ENCODE measurements at regions not wholly inside any gene's neighbourhood (a gene's known extent, or its start where the extent isn't known, plus 50 kb on each side); places are given as distances from the start of the nearest gene placed in this dataset.

- TF ChIP-seq, protein P1, sequence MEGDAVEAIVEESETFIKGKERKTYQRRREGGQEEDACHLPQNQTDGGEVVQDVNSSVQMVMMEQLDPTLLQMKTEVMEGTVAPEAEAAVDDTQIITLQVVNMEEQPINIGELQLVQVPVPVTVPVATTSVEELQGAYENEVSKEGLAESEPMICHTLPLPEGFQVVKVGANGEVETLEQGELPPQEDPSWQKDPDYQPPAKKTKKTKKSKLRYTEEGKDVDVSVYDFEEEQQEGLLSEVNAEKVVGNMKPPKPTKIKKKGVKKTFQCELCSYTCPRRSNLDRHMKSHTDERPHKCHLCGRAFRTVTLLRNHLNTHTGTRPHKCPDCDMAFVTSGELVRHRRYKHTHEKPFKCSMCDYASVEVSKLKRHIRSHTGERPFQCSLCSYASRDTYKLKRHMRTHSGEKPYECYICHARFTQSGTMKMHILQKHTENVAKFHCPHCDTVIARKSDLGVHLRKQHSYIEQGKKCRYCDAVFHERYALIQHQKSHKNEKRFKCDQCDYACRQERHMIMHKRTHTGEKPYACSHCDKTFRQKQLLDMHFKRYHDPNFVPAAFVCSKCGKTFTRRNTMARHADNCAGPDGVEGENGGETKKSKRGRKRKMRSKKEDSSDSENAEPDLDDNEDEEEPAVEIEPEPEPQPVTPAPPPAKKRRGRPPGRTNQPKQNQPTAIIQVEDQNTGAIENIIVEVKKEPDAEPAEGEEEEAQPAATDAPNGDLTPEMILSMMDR (IDR thresholded peaks at IDR 0.05; ENCODE audit: insufficient read depth in 1 of 2, low read depth in 1 of 2, low read length in 1 of 2, severe bottlenecking in 1 of 2, unreplicated experiment in 1 of 2), result no peak
- ChIA-PET CTCF (no interaction called here), POLR2A (no interaction called here)
- peaks cover 12% of the 10 kb centered on the region for H3K9me3 Mint-ChIP-seq (ENCODE audit: unreplicated experiment)
- no peaks in the 10 kb centered on the region for H3K36me3 Mint-ChIP-seq (ENCODE audit: insufficient read depth, unreplicated experiment)
- no peaks in the 10 kb centered on the region for H3K27me3 ChIP-seq (replicated peaks; ENCODE audit: control insufficient read depth, insufficient read depth, low read length)
- H3K36me3 ChIP-seq (ENCODE audit: control insufficient read depth, insufficient read depth, low read length), result no peaks in the 10 kb centered on the region
- H3K27me3 Mint-ChIP-seq (ENCODE audit: insufficient read depth, unreplicated experiment), result no peaks in the 10 kb centered on the region
- no TSS peak for BruUV-seq (replicated peaks)
- peaks cover 9% of the 10 kb centered on the region for H3K4me1 Mint-ChIP-seq (ENCODE audit: low read depth, unreplicated experiment)
- H3K4me1 ChIP-seq, result no peaks in the 10 kb centered on the region
- no peak for DNase-seq
- intact Hi-C loops (cut with micrococcal nuclease; ENCODE audit: unreplicated experiment), result no loop called here
- H3K4me3 ChIP-seq (ENCODE audit: low read depth, low read length), result no peak overlapping the region
- H3K27ac Mint-ChIP-seq (ENCODE audit: unreplicated experiment), result no peak overlapping the region
- no peak overlapping the region for H3K4me3 Mint-ChIP-seq (ENCODE audit: unreplicated experiment)
- no peaks in the 10 kb centered on the region for H3K9me3 ChIP-seq
Measured at GRCh38 chr1:87436534-87436933, 107.9 kb downstream of the LMO4 start.

DNA sequence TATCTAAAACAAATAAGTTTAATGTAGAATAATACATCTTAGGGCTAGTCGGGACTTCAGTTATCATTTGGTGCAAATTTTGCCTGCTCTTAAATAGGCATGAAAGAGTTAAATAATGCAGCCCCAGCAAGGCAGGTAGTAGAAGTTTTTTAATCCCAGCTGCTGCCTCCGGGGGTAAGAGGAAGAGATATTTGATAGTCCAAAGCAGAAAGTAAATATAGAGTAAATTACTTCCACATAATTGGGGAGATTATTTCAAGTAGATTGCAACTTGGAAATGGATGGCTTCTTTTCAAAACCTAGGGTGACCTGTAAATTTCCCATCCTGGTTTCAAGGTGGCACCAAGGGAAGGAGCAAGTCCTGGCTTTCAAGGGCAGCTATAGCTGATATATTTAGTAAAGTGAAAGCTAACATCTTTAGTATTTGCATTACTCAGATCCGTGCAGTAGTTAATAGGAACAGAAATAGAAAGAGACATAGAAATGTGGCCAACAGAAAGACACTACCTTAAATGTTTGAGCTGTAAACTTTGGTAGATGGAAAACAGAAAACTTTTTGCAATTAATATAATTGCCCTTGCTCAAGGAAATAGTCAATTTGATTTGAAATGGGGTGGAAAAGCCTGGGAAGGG is 109.1 kb downstream of the LMO4 start:
- Mint-ChIP-seq H3K27ac (ENCODE audit: unreplicated experiment) (no peak overlapping the region), H3K4me3 (ENCODE audit: unreplicated experiment) (no peak overlapping the region), H3K4me1 (ENCODE audit: low read depth, unreplicated experiment) (peaks cover 9% of the 10 kb centered on the region), H3K36me3 (ENCODE audit: insufficient read depth, unreplicated experiment) (no peaks in the 10 kb centered on the region), H3K9me3 (ENCODE audit: unreplicated experiment) (peaks cover 12% of the 10 kb centered on the region), H3K27me3 (ENCODE audit: insufficient read depth, unreplicated experiment) (no peaks in the 10 kb centered on the region)
- no peaks in the 10 kb centered on the region for H3K27me3 ChIP-seq (replicated peaks; ENCODE audit: control insufficient read depth, insufficient read depth, low read length)
- H3K9me3 ChIP-seq, result no peaks in the 10 kb centered on the region
- intact Hi-C loops (cut with micrococcal nuclease; ENCODE audit: unreplicated experiment), result no loop called here
- no peaks in the 10 kb centered on the region for H3K36me3 ChIP-seq (ENCODE audit: control insufficient read depth, insufficient read depth, low read length)
- no TSS peak for BruUV-seq (replicated peaks)
- H3K4me1 ChIP-seq, result no peaks in the 10 kb centered on the region
- POLR2A ChIA-PET, result interaction anchor here (0.6 kb wide), 1 partner anchor 358 kb away, joined by 6 read pairs; no protein-coding TSS in a partner anchor
- DNase-seq, result no peak
- TF ChIP-seq, protein P1 (IDR thresholded peaks at IDR 0.05; ENCODE audit: insufficient read depth in 1 of 2, low read depth in 1 of 2, low read length in 1 of 2, severe bottlenecking in 1 of 2, unreplicated experiment in 1 of 2), result no peak
- CTCF ChIA-PET, result no interaction called here
- H3K4me3 ChIP-seq (ENCODE audit: low read depth, low read length), result no peak overlapping the region

GRCh38 chr1:87439821-87440220 is 111.1 kb downstream of the LMO4 start:
- Mint-ChIP-seq H3K4me1 (ENCODE audit: low read depth, unreplicated experiment) (peaks cover 2% of the 10 kb centered on the region), H3K36me3 (ENCODE audit: insufficient read depth, unreplicated experiment) (no peaks in the 10 kb centered on the region), H3K27me3 (ENCODE audit: insufficient read depth, unreplicated experiment) (no peaks in the 10 kb centered on the region), H3K4me3 (ENCODE audit: unreplicated experiment) (no peak overlapping the region), H3K9me3 (ENCODE audit: unreplicated experiment) (peaks cover 19% of the 10 kb centered on the region), H3K27ac (ENCODE audit: unreplicated experiment) (no peak overlapping the region)
- TF ChIP-seq, protein P1 (IDR thresholded peaks at IDR 0.05; ENCODE audit: insufficient read depth in 1 of 2, low read depth in 1 of 2, low read length in 1 of 2, severe bottlenecking in 1 of 2, unreplicated experiment in 1 of 2), result no peak
- Histone ChIP-seq H3K27me3 (replicated peaks; ENCODE audit: control insufficient read depth, insufficient read depth, low read length) (no peaks in the 10 kb centered on the region), H3K4me1 (no peaks in the 10 kb centered on the region), H3K9me3 (no peaks in the 10 kb centered on the region), H3K36me3 (ENCODE audit: control insufficient read depth, insufficient read depth, low read length) (no peaks in the 10 kb centered on the region), H3K4me3 (ENCODE audit: low read depth, low read length) (no peak overlapping the region)
- BruUV-seq (replicated peaks), result no TSS peak
- DNase-seq, result no peak
- ChIA-PET CTCF (no interaction called here), POLR2A (no interaction called here)
- intact Hi-C loops (cut with micrococcal nuclease; ENCODE audit: unreplicated experiment), result no loop called here

Data from Caco-2 (cell line).